Stimulated activated CD4-positive, alpha-beta T cell treated with anti-CD3 and anti-CD28 coated beads, Interleukin-4, amount 100 ng/mL, for 1 hour (primary cell): ENCODE measurements at regions not wholly inside any gene's neighbourhood (a gene's known extent, or its start where the extent isn't known, plus 50 kb on each side); places are given as distances from the start of the nearest gene placed in this dataset.

Experiments
- DNase-seq: peaks from one replicate; pipeline ENCODE4 v3.0.0-alpha.2; 2020

DNA sequence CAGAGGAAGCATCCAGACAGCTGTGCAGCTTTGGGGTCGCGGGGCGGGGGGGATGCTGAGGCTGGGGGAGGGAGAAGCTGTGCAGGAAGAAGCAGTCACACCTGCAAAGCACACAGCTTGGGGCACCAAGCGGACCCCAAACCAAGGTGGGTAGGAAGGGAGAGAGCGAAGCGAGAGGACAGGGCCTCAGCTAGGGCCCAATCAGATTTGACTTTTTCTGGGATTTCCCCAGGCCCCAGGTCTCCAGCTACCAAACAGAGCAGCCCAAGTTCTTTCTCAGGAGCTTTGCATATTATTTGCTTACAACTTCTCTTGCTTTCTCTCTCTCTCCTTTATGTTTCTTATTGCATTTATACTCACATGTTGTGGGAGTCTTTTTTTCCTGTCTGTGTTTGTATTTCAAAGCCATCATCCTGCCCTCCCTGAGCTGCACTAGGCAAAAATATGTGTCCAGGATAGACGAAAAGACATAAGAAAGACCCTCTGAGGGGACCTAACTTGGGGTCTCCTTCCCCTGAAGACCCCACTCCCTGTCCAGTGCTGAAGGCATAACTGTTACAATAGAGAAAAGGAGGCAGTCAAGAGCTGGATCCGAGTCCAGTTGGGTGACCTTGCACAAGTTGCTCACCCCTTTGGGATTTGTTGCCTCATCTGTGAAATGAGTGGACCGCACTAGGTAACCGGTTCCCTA lies 50.6 kb upstream of the SMNDC1 start:
- no peak for DNase-seq

GRCh38 chr10:110355922-110356627 lies 51.4 kb upstream of the SMNDC1 start:
- no peak for DNase-seq

DNA sequence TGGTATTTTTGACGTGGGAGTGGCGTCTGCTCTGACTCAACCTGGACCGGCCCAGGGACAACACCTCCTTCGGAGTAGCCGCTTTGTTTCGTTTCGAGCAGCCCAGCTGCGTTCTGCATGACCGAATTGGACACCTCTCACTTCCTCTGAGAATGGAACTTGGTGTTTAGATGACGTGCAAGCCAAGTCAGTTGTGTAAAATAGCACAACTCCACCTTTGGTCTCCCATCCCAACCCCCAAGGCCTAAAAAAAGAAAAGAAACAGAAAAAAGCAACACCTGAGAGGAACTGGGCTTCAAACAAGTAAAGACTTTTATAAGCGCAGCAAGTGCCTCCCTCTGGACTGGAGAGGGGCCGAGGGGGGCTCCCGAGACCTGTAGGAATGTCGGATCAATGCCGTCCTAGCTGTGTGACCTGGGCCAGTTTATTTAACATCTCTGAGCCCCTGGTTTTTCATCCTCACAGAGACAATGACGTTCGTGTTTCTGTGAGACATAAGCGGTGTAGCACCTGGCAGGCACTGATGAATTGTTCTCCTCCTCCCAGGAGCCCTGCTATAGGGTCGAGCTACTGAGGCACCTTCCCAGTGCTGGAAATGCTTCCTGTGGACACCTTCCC lies 52.0 kb upstream of the SMNDC1 start:
- DNase-seq = peak; percentile 65

GRCh38 chr10:110357252-110357780 lies 52.6 kb upstream of the SMNDC1 start:
- DNase-seq = peak; percentile 73

- DNase-seq = no peak
Measured at GRCh38 chr10:110357871-110358270, 53.2 kb upstream of the SMNDC1 start.

DNA sequence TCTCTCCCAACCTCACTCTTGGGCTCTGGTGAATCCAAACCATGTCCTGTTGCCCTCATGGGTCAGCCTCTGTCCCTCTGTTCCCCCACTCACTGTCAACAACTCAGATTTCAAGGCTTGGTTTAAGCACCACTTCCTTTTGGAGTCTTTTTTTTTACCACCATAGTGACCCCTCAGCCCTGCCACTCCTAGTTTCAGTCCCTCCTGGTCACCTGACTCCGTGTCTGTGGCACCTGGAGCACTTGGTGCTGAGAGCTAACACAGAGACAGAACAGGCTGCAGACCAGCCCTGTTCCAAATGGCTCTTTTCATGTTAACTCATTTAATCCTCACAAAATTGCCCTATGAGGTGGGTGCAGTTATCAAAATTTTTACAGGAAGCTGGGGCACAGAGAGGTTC lies 53.6 kb upstream of the SMNDC1 start:
- DNase-seq = no peak

- DNase-seq = no peak
Measured at GRCh38 chr10:110358869-110359629, 54.3 kb upstream of the SMNDC1 start.

DNA sequence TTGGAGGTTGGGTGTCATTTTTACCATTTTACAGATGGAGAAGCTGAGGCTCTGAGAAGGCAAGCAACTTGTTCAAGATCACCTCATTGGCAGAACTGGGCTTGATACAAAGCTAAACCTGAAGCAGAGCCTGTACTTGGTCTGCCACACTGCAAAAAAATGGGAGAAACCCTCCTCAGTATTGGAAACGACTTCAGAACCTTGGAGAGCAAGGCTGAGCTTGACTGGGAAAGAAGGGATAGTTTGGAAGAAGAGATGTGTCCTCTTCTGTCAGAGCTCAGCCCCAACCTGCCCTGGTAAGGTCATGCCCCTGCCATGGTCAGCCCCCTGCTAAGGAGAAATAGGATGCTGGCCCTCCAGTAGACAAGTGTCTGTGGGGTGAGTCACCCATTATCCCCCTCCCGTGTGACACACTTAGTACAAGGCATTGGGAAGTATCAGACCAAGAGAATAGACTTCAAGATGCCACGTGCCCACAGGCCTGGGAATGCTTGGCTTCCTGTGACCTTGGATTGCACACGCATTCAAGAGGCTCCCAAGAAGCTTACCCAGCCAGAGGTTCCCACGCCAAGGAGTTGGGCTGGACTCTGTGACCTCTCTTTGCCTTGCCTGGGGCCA lies 56.2 kb upstream of the SMNDC1 start:
- DNase-seq = no peak

- no peak for DNase-seq
Measured at GRCh38 chr10:110361800-110362456, 57.2 kb upstream of the SMNDC1 start.

DNA sequence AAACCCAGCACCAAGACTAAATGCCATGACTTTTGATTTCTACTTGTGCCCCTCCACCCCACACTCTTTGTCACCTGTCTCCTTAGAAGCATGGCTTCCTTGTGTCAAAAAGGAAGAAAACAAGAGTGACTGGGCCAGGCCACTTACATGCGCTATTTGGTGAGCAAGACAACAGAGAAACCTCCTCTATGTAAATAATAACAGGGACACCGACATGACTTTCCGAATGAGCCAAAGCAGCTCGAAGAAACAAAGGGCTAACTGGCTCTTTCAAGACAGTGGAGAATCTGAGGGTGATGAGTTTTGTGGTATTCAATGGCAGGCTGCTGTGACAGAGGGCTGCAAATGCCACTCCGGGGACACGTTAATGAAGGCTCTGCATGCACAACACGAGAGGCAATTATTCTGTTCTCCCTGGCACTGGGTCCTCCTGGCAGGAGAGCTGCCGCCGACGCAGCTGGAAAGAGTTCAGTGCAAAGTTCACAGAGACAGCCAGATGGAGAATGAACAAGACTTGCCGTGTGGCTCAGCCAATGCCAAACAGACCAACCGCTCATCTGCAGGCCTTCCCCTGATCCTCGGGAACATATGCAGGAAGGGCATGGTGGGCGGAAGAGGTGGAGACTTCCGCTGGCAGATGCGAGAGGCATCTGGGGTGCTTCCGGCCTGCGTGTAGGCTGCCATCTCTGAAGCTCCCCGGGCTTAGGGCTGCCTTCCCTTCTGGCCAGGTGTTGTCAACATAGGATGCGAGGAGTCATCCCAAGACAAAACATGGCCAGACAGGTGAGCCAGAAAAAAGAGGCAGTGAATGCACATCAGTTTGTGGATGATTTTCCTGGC lies 59.1 kb upstream of the SMNDC1 start:
- DNase-seq = no peak

DNA sequence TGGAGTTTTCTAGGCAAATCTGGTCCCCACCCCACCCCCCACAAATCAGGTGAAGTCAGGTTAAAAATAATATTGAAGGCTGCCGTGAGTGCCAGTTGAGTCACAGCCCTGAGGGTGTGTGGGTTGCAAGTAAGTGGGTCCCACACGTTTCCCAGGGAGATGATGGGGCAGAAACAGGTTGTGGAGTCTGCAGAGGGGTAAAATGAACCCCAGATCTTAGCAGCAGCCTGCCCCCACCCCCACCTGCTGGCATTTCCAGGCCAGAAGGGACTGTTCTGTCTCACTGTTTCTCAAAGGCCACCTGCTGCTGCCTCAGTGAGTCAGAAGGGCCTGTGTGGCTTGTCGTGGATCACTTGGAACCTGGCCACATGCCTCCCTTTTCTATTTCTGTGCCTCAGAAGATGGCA lies 59.8 kb upstream of the SMNDC1 start:
- peak; percentile 66 for DNase-seq

GRCh38 chr10:110365356-110366143 lies 60.8 kb upstream of the SMNDC1 start:
- no peak for DNase-seq

GRCh38 chr10:110366635-110367034 lies 61.9 kb upstream of the SMNDC1 start:
- DNase-seq = no peak

DNA sequence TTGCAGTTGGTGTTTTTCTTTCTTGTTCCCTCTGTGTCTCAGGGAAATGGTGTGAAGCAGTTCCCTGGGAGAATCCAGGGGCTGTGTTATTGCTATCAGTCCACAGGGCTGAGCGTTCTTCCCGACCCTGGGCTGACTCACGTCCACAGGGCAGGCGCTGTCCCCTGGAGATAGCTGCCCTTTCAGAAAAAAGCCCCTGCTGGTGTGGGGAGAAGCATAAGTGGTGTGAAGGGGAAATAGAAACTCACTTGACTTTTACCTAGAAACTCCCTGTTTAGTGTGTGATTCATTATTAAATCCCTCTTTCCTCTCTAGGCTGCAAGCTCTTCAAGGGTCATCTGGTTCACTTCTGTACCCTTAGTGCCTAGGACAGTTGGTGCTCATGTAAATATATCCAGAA lies 63.3 kb upstream of the SMNDC1 start:
- DNase-seq = no peak

GRCh38 chr10:110368556-110368955 lies 63.8 kb upstream of the SMNDC1 start:
- no peak for DNase-seq

GRCh38 chr10:110370006-110370405 lies 65.3 kb upstream of the SMNDC1 start:
- DNase-seq = no peak

- no peak for DNase-seq
Measured at GRCh38 chr10:110372656-110373055, 67.9 kb upstream of the SMNDC1 start.

GRCh38 chr10:110373059-110373458 lies 68.3 kb upstream of the SMNDC1 start:
- no peak for DNase-seq

- no peak for DNase-seq
Measured at GRCh38 chr10:110373857-110374654, 69.3 kb upstream of the SMNDC1 start.

GRCh38 chr10:110375121-110375520 lies 70.4 kb upstream of the SMNDC1 start:
- DNase-seq = no peak
